Thoracic aorta (tissue), 2 donors: ENCODE measurements at regions not wholly inside any gene's neighbourhood (a gene's known extent, or its start where the extent isn't known, plus 50 kb on each side); places are given as distances from the start of the nearest gene placed in this dataset.

Experiments
- ATAC-seq: fragments of 150-250 bp; one replicate; pipeline ENCODE4 v1.8.0; 2017; ENCODE audit warnings: low read depth; ENCODE audit not compliant: insufficient number of reproducible peaks, low FRiP score
- DNase-seq: peaks from one replicate; pipeline ENCODE4 v3.0.0-alpha.2; 2020; ENCODE audit warnings: low spot score
- H3K27ac ChIP-seq, 2 donors: fragments of 200-600 bp; sonication (generic); 1 replicate in 1 of 2; 2 replicates in 1 of 2; pipeline ENCODE4 v1.5.1; 2016; ENCODE audit warnings: mild to moderate bottlenecking in 2 of 2, moderate library complexity in 2 of 2
- H3K27me3 ChIP-seq: fragments of 200-600 bp; sonication (generic); replicated peaks from 2 replicates; pipeline ENCODE4 v1.6.0; 2016; ENCODE audit warnings: mild to moderate bottlenecking; ENCODE audit not compliant: insufficient read depth
- H3K36me3 ChIP-seq: fragments of 200-600 bp; sonication (generic); one replicate; pipeline ENCODE4 v1.5.1; 2016
- H3K4me1 ChIP-seq, 2 donors: fragments of 200-600 bp; sonication (generic); 1 replicate in 1 of 2; 2 replicates in 1 of 2; pipeline versions ENCODE4 v1.5.1 to v1.6.0; 2016; ENCODE audit warnings: low read depth in 2 of 2, mild to moderate bottlenecking in 1 of 2; ENCODE audit not compliant: control insufficient read depth in 1 of 2
- H3K4me3 ChIP-seq: fragments of 200-600 bp; sonication (generic); 2 replicates; pipeline ENCODE4 v1.5.1; 2016; ENCODE audit warnings: mild to moderate bottlenecking
- H3K9me3 ChIP-seq: fragments of 200-600 bp; sonication (generic); 2 replicates; pipeline ENCODE4 v1.5.1; 2016
- CTCF ChIP-seq: fragments of 200-600 bp; sonication (generic); IDR thresholded peaks from one replicate; pipeline ENCODE4 v1.5.1; 2019; ENCODE audit warnings: antibody characterized with exemption

- peaks cover 34 to 54% of the 10 kb centered on the region in 2 donors for H3K4me1 ChIP-seq
Observed at GRCh38 chr6:139977887-139978332, 603.5 kb upstream of the CITED2 start.

GRCh38 chr6:139973669-139974344 lies 599.4 kb upstream of the CITED2 start:
- no peak for TF ChIP-seq CTCF

More at GRCh38 chr6:139977887-139978332, 603.5 kb upstream of the CITED2 start:
- Histone ChIP-seq H3K4me3 (no peak overlapping the region), H3K9me3 (no peaks in the 10 kb centered on the region), H3K27ac (no peak overlapping the region), H3K27me3 (no peaks in the 10 kb centered on the region), H3K36me3 (no peaks in the 10 kb centered on the region)
- no peak for DNase-seq
- no peak for ATAC-seq
- no peak for TF ChIP-seq CTCF

GRCh38 chr6:139972116-139972515 lies 597.7 kb upstream of the CITED2 start:
- DNase-seq (no peak), ATAC-seq (no peak)
- no peaks in the 10 kb centered on the region for H3K27me3 ChIP-seq
- H3K4me3 ChIP-seq: no peak overlapping the region
- TF ChIP-seq CTCF: no peak
- peaks cover 8 to 16% of the 10 kb centered on the region in 2 donors for H3K4me1 ChIP-seq
- no peaks in the 10 kb centered on the region for H3K9me3 ChIP-seq
- H3K36me3 ChIP-seq: no peaks in the 10 kb centered on the region
- no peak overlapping the region for H3K27ac ChIP-seq

More at GRCh38 chr6:139973669-139974344, 599.4 kb upstream of the CITED2 start:
- ATAC-seq (peak; percentile 39), DNase-seq (no peak)
- H3K4me1 ChIP-seq: peaks cover 12 to 24% of the 10 kb centered on the region in 2 donors
- H3K27ac ChIP-seq: peak overlapping the region in 1 of 2 donors; percentile 47
- no peaks in the 10 kb centered on the region for H3K27me3 ChIP-seq
- H3K9me3 ChIP-seq: no peaks in the 10 kb centered on the region
- no peaks in the 10 kb centered on the region for H3K36me3 ChIP-seq
- peak overlapping the region; percentile 38 for H3K4me3 ChIP-seq

- ATAC-seq (no peak), DNase-seq (no peak)
- TF ChIP-seq CTCF: no peak
- no peak overlapping the region for H3K27ac ChIP-seq
- H3K4me3 ChIP-seq: no peak overlapping the region
- H3K9me3 ChIP-seq: no peaks in the 10 kb centered on the region
- no peaks in the 10 kb centered on the region for H3K27me3 ChIP-seq
- H3K4me1 ChIP-seq: peaks cover 8 to 19% of the 10 kb centered on the region in 2 donors
- H3K36me3 ChIP-seq: no peaks in the 10 kb centered on the region
Observed at GRCh38 chr6:139970591-139970991, 596.1 kb upstream of the CITED2 start.

- Histone ChIP-seq H3K4me3 (no peak overlapping the region), H3K4me1 (peaks cover 9 to 23% of the 10 kb centered on the region in 2 donors), H3K9me3 (no peaks in the 10 kb centered on the region), H3K36me3 (no peaks in the 10 kb centered on the region), H3K27me3 (no peaks in the 10 kb centered on the region), H3K27ac (no peak overlapping the region)
- TF ChIP-seq CTCF: no peak
- ATAC-seq (no peak), DNase-seq (no peak)
Observed at GRCh38 chr6:139967497-139967896, 593.0 kb upstream of the CITED2 start.
